Mesenchymal stem cell (in vitro differentiated cells and primary cell): ENCODE measurements at regions not wholly inside any gene's neighbourhood (a gene's known extent, or its start where the extent isn't known, plus 50 kb on each side); places are given as distances from the start of the nearest gene placed in this dataset.

Experiments
- DNase-seq: peaks from one replicate; pipeline ENCODE4 v3.0.0-alpha.2; 2013
- H2AFZ ChIP-seq: one replicate; pipeline ENCODE4 v1.6.1; 2013; ENCODE audit warnings: low read depth, mild to moderate bottlenecking, control low read depth, inconsistent platforms, low read length, moderate library complexity
- H2AK5ac ChIP-seq: 2 replicates; pipeline ENCODE4 v1.6.1; 2013; ENCODE audit warnings: low read length, moderate library complexity, mild to moderate bottlenecking, inconsistent platforms; ENCODE audit not compliant: severe bottlenecking
- H2BK120ac ChIP-seq: one replicate; pipeline ENCODE4 v1.6.1; 2013; ENCODE audit warnings: low read depth, mild to moderate bottlenecking, inconsistent platforms, low read length, moderate library complexity
- H2BK12ac ChIP-seq, 2 experiments: one replicate each; pipeline ENCODE4 v1.6.1; 2013; ENCODE audit warnings: inconsistent platforms in 2 of 2, low read length in 2 of 2, mild to moderate bottlenecking in 2 of 2, moderate library complexity in 2 of 2, control low read depth in 1 of 2
- H2BK15ac ChIP-seq: one replicate; pipeline ENCODE4 v1.6.1; 2013; ENCODE audit warnings: mild to moderate bottlenecking, low read depth, inconsistent platforms; ENCODE audit not compliant: poor library complexity, severe bottlenecking
- H2BK5ac ChIP-seq: 2 replicates; pipeline ENCODE4 v1.6.1; 2013; ENCODE audit warnings: low read depth, mild to moderate bottlenecking, low read length, control low read depth, inconsistent platforms; ENCODE audit not compliant: poor library complexity, severe bottlenecking
- H3K14ac ChIP-seq, 2 experiments: one replicate each; pipeline ENCODE4 v1.6.1; 2013; ENCODE audit warnings: inconsistent platforms in 2 of 2, low read length in 2 of 2, control low read depth in 1 of 2, mild to moderate bottlenecking in 1 of 2, moderate library complexity in 1 of 2
- H3K18ac ChIP-seq, 2 experiments: one replicate each; pipeline ENCODE4 v1.6.1; 2013; ENCODE audit warnings: inconsistent platforms in 2 of 2, low read length in 2 of 2, control low read depth in 1 of 2, low read depth in 1 of 2, mild to moderate bottlenecking in 1 of 2
- H3K23ac ChIP-seq, 2 experiments: one replicate each; pipeline ENCODE4 v1.6.1; 2013; ENCODE audit warnings: inconsistent platforms in 2 of 2, low read length in 2 of 2, mild to moderate bottlenecking in 2 of 2, moderate library complexity in 2 of 2, control low read depth in 1 of 2
- H3K27ac ChIP-seq: 2 replicates; pipeline ENCODE4 v1.5.1; 2013; ENCODE audit warnings: mild to moderate bottlenecking, moderate library complexity, low read length, control low read depth, inconsistent platforms; ENCODE audit not compliant: poor library complexity, severe bottlenecking
- H3K27me3 ChIP-seq, 2 experiments: 2 replicates each; pipeline versions ENCODE4 v1.6.1 to v1.7.0; 2013; ENCODE audit warnings: low read length in 2 of 2, mild to moderate bottlenecking in 2 of 2, moderate library complexity in 2 of 2, control low read depth in 1 of 2, inconsistent platforms in 1 of 2; ENCODE audit not compliant: control insufficient read depth in 1 of 2, insufficient read depth in 1 of 2
- H3K36me3 ChIP-seq, 2 experiments: 2 replicates each; pipeline versions ENCODE4 v1.6.1 to v1.7.0; 2013; ENCODE audit warnings: low read length in 2 of 2, control low read depth in 1 of 2, inconsistent platforms in 1 of 2, low read depth in 1 of 2, mild to moderate bottlenecking in 1 of 2; ENCODE audit not compliant: insufficient read depth in 2 of 2, control insufficient read depth in 1 of 2
- H3K4ac ChIP-seq, 2 experiments: one replicate each; pipeline ENCODE4 v1.6.1; 2013; ENCODE audit warnings: inconsistent platforms in 2 of 2, low read length in 2 of 2, mild to moderate bottlenecking in 2 of 2, moderate library complexity in 2 of 2, control low read depth in 1 of 2, low read depth in 1 of 2
- H3K4me1 ChIP-seq: 2 replicates; pipeline ENCODE4 v1.6.1; 2013; ENCODE audit warnings: low read depth, low read length, control low read depth; ENCODE audit not compliant: control insufficient read depth, insufficient read depth
- H3K4me2 ChIP-seq: 2 replicates; pipeline ENCODE4 v1.6.1; 2013; ENCODE audit warnings: low read length, mild to moderate bottlenecking, inconsistent platforms; ENCODE audit not compliant: poor library complexity, severe bottlenecking
- H3K4me3 ChIP-seq, 2 experiments: 2 replicates each; pipeline versions ENCODE4 v1.5.1 to v1.7.0; 2013; ENCODE audit warnings: low read length in 2 of 2, mild to moderate bottlenecking in 2 of 2, control low read depth in 1 of 2, low read depth in 1 of 2; ENCODE audit not compliant: insufficient read depth in 1 of 2
- H3K79me1 ChIP-seq: replicated peaks from 2 replicates; pipeline ENCODE4 v1.6.1; 2013; ENCODE audit warnings: mild to moderate bottlenecking, control low read depth, low read length, inconsistent platforms; ENCODE audit not compliant: poor library complexity, severe bottlenecking
- H3K9ac ChIP-seq: 2 replicates; pipeline ENCODE4 v1.7.0; 2013; ENCODE audit warnings: mild to moderate bottlenecking, low read length, moderate library complexity
- H3K9me3 ChIP-seq: 2 replicates; pipeline ENCODE4 v1.7.0; 2013; ENCODE audit warnings: mild to moderate bottlenecking, low read length; ENCODE audit not compliant: control insufficient read depth
- H4K8ac ChIP-seq: one replicate; pipeline ENCODE4 v1.6.1; 2013; ENCODE audit warnings: inconsistent platforms, mild to moderate bottlenecking, low read length, moderate library complexity
- H4K91ac ChIP-seq: one replicate; pipeline ENCODE4 v1.6.1; 2013; ENCODE audit warnings: mild to moderate bottlenecking, low read length, inconsistent platforms
- WGBS: methylation state at CpG from one replicate; pipeline ENCODE4 v1.1.7; 2013; ENCODE audit warnings: mixed read lengths; 5-methylcytosine and 5-hydroxymethylcytosine counted together

DNA sequence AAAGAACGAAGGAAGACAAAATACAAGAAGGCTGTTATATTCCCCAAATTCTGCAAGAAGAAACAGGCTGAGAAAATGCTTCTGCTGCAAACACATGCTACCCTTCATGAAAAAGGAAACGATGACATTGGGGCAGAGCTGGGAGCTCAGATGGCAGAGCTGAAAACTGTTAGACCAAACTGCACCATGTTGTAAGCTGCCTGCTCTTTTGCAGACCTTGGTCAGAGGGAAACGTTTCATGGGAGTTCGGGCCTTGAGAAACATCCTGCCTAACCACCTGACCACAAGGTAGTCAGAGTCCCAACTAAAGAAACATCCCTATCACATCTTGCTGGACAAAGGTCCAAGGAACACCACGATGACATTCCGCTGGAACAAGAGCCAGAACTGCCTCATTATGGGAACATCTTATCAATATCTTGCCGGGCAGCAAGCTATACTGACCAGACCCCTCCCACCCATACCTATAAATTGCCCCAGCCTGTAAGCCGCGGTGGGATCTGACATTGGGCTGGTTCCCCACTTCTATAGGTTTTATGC lies 110.7 kb upstream of the CTSC start:
- Histone ChIP-seq H3K18ac (no peak overlapping the region), H3K23ac (no peak overlapping the region), H4K8ac (no peak overlapping the region), H3K36me3 (no peaks in the 10 kb centered on the region), H3K4me1 (no peaks in the 10 kb centered on the region), H3K9ac (no peak overlapping the region), H2AFZ (no peak overlapping the region), H2AK5ac (no peak overlapping the region), H2BK12ac (no peak overlapping the region), H3K4me3 (no peak overlapping the region), H3K79me1 (no peaks in the 10 kb centered on the region), H3K27me3 (no peaks in the 10 kb centered on the region), H4K91ac (no peak overlapping the region), H2BK120ac (no peak overlapping the region), H2BK5ac (no peak overlapping the region), H3K9me3 (peaks cover 5% of the 10 kb centered on the region), H3K27ac (no peak overlapping the region), H3K4me2 (no peak overlapping the region), H3K4ac (no peak overlapping the region), H3K14ac (no peak overlapping the region), H2BK15ac (no peak overlapping the region)
- 83% methylated on average over 7 of the region's 9 CpGs for WGBS
- DNase-seq, result no peak

- Histone ChIP-seq H3K9ac (no peak overlapping the region), H3K4me3 (no peak overlapping the region), H3K27ac (no peak overlapping the region), H2BK5ac (no peak overlapping the region), H2BK15ac (no peak overlapping the region), H3K18ac (no peak overlapping the region), H3K36me3 (no peaks in the 10 kb centered on the region), H3K14ac (no peak overlapping the region), H4K91ac (no peak overlapping the region), H2AFZ (no peak overlapping the region), H3K4ac (no peak overlapping the region), H3K79me1 (no peaks in the 10 kb centered on the region), H3K27me3 (no peaks in the 10 kb centered on the region), H2BK12ac (no peak overlapping the region), H3K4me2 (no peak overlapping the region), H2BK120ac (no peak overlapping the region), H3K9me3 (peaks cover 5% of the 10 kb centered on the region), H3K23ac (no peak overlapping the region), H3K4me1 (no peaks in the 10 kb centered on the region), H4K8ac (no peak overlapping the region), H2AK5ac (no peak overlapping the region)
- WGBS, result 91% methylated on average over 1 of the region's 1 CpG
- no peak for DNase-seq
These were observed 109.7 kb upstream of the CTSC start for GRCh38 chr11:88447281-88447680.

GRCh38 chr11:88439356-88439755 lies 101.8 kb upstream of the CTSC start:
- DNase-seq, result no peak
- no peaks in the 10 kb centered on the region for H3K9me3 ChIP-seq
- H3K18ac ChIP-seq, result no peak overlapping the region
- H3K14ac ChIP-seq, result no peak overlapping the region
- H4K91ac ChIP-seq, result no peak overlapping the region
- no peak overlapping the region for H3K4ac ChIP-seq
- no peaks in the 10 kb centered on the region for H3K4me1 ChIP-seq
- H3K23ac ChIP-seq, result no peak overlapping the region
- H3K79me1 ChIP-seq, result no peaks in the 10 kb centered on the region
- H3K4me3 ChIP-seq, result no peak overlapping the region
- H2AK5ac ChIP-seq, result no peak overlapping the region
- H3K27ac ChIP-seq, result no peak overlapping the region
- no peak overlapping the region for H2BK12ac ChIP-seq
- H2BK15ac ChIP-seq, result no peak overlapping the region
- no peak overlapping the region for H2AFZ ChIP-seq
- H2BK5ac ChIP-seq, result no peak overlapping the region
- H4K8ac ChIP-seq, result no peak overlapping the region
- no peaks in the 10 kb centered on the region for H3K27me3 ChIP-seq
- H3K9ac ChIP-seq, result no peak overlapping the region
- H3K4me2 ChIP-seq, result no peak overlapping the region
- no peak overlapping the region for H2BK120ac ChIP-seq
- WGBS, result no CpG with 5 or more reads among the region's 3 CpGs
- H3K36me3 ChIP-seq, result no peaks in the 10 kb centered on the region

DNA sequence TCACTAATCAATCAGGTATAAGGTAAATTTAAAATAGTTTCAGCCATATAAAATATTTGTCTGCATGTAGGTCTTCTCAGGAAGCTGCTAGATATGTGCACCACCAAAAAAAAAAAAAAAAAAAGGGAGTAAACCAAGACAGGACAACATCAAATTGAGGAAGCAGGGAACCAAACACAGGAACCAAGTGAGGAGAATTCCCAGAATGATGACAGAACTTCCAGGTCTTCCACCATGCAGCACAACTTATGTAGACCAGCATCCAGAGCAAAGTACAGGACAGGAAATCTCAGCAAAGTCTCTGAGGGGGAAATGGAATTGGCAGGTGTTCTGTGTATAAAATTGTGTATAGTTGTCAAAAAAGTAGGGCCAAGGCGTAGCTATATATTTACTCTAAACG lies 101.2 kb upstream of the CTSC start:
- H3K27me3 ChIP-seq, result no peaks in the 10 kb centered on the region
- WGBS, result 88% methylated on average over 1 of the region's 2 CpGs
- H2AK5ac ChIP-seq, result no peak overlapping the region
- no peak overlapping the region for H3K4ac ChIP-seq
- no peak for DNase-seq
- no peak overlapping the region for H3K9ac ChIP-seq
- no peak overlapping the region for H4K91ac ChIP-seq
- no peak overlapping the region for H3K23ac ChIP-seq
- H2BK120ac ChIP-seq, result no peak overlapping the region
- no peak overlapping the region for H3K4me3 ChIP-seq
- H3K79me1 ChIP-seq, result no peaks in the 10 kb centered on the region
- H2BK12ac ChIP-seq, result no peak overlapping the region
- H3K4me2 ChIP-seq, result no peak overlapping the region
- no peak overlapping the region for H2BK15ac ChIP-seq
- H3K27ac ChIP-seq, result no peak overlapping the region
- H3K9me3 ChIP-seq, result no peaks in the 10 kb centered on the region
- H4K8ac ChIP-seq, result no peak overlapping the region
- no peak overlapping the region for H2BK5ac ChIP-seq
- H2AFZ ChIP-seq, result no peak overlapping the region
- H3K4me1 ChIP-seq, result no peaks in the 10 kb centered on the region
- no peak overlapping the region for H3K14ac ChIP-seq
- no peak overlapping the region for H3K18ac ChIP-seq
- peaks cover 0 to 3% of the 10 kb centered on the region in 2 experiments for H3K36me3 ChIP-seq
